Naive B cell (primary cell): ENCODE measurements at regions not wholly inside any gene's neighbourhood (a gene's known extent, or its start where the extent isn't known, plus 50 kb on each side); places are given as distances from the start of the nearest gene placed in this dataset.
"Not testable (repeated sequence)": the region's sequence is repeated elsewhere in the genome, so short reads cannot be mapped to it uniquely, and the experiment has no call there.

Experiments used
- ATAC-seq, 2 donors: fragments of 150-1000 bp; cut with Tn5 transposase; 2 replicates each; pipeline ENCODE4 v1.10.0; 2021; ENCODE audit warnings: low read depth in 2 of 2, mild to moderate bottlenecking in 2 of 2, moderate library complexity in 2 of 2
- DNase-seq: peaks from one replicate; pipeline ENCODE4 v3.0.0; 2022
- H3K27ac Mint-ChIP-seq, 6 donors: one replicate each; pipeline ENCODE4 v1.8.0; 2020 to 2022; ENCODE audit warnings: mild to moderate bottlenecking in 6 of 6, mixed read lengths in 6 of 6, moderate library complexity in 5 of 6, inconsistent platforms in 2 of 6
- H3K27me3 Mint-ChIP-seq, 3 donors: one replicate each; pipeline ENCODE4 v1.8.0; 2021 to 2022; ENCODE audit warnings: mixed read lengths in 3 of 3, mild to moderate bottlenecking in 1 of 3
- H3K36me3 Mint-ChIP-seq, 2 donors: one replicate each; pipeline ENCODE4 v1.8.0; 2020 to 2022; ENCODE audit warnings: mixed read lengths in 2 of 2, inconsistent platforms in 1 of 2, mild to moderate bottlenecking in 1 of 2
- H3K4me1 Mint-ChIP-seq, 3 donors: one replicate each; pipeline ENCODE4 v1.8.0; 2020 to 2022; ENCODE audit warnings: mixed read lengths in 3 of 3, inconsistent platforms in 1 of 3, mild to moderate bottlenecking in 1 of 3, moderate library complexity in 1 of 3
- H3K4me3 Mint-ChIP-seq, 8 donors: one replicate each; pipeline ENCODE4 v1.8.0; 2020 to 2022; ENCODE audit warnings: mild to moderate bottlenecking in 8 of 8, mixed read lengths in 8 of 8, moderate library complexity in 8 of 8, inconsistent platforms in 2 of 8
- H3K9me3 Mint-ChIP-seq, 7 donors: one replicate each; pipeline ENCODE4 v1.8.0; 2020 to 2022; ENCODE audit warnings: mixed read lengths in 7 of 7, mild to moderate bottlenecking in 5 of 7, inconsistent platforms in 2 of 7, moderate library complexity in 1 of 7

DNA sequence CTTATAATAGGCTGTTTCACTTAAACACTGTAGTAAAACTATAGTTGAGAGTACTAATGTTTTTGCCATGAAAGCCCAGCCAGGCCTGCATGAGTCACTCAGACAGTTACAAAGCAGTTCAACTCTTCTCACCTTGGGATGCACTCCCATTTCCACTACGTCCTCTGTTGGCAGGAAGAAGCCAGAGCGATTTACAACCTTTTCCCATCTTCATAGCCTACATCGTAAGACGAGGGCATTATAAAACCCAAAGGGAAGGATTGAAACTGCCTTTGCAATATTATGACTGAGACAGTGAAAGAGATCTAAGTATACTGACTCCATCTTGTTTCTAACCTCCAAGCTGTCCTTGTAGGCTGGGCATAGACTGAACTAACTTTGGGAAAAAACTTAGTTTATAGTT lies 71.8 kb upstream of the CSF1 start:
- ATAC-seq: no peak
- H3K27ac Mint-ChIP-seq: no peak overlapping the region
- no peak for DNase-seq
- H3K9me3 Mint-ChIP-seq: peaks cover 3 to 34% (median 14%) of the 10 kb centered on the region in 7 donors
- H3K36me3 Mint-ChIP-seq: peaks cover 5 to 12% of the 10 kb centered on the region in 2 donors
- no peak overlapping the region for H3K4me3 Mint-ChIP-seq
- H3K27me3 Mint-ChIP-seq: peaks cover 19 to 22% (median 20%) of the 10 kb centered on the region in 3 donors
- no peaks in the 10 kb centered on the region for H3K4me1 Mint-ChIP-seq

DNA sequence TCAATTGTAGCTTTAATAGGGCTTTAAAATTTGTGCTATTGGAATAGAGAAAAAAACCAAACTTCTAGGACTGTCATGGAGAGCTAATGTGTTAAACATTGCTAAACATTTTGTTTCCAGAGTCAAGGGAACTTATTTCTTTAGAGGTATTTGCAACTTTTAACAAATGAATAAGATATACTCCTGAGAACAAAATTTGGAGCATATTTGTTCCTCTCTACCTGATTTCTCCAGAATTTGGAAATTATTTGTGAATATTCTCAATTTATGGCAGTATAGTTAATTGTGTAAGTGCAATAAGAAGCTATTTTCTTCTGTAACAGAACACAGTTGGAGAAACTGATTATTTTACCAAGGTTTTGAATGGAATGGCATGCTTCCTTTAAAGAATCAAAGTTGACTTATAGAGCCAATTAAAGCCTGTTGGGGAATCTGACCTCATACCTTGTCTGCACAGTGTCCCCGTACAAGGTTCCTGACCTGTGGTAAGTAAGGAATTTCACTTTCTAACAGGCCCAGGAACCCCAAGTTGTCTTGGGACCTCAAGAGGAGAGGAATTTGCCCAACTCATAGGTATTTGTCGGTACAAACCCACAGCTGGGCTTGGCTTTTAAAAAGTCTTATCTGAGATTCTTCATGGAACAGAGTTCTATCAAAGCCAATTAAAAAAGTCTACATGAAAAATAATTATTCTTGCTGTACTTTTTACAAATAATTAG lies 72.6 kb upstream of the CSF1 start:
- peaks cover 5 to 12% of the 10 kb centered on the region in 2 donors for H3K36me3 Mint-ChIP-seq
- no peak overlapping the region for H3K4me3 Mint-ChIP-seq
- no peak overlapping the region for H3K27ac Mint-ChIP-seq
- no peaks in the 10 kb centered on the region for H3K4me1 Mint-ChIP-seq
- DNase-seq: no peak
- H3K9me3 Mint-ChIP-seq: peaks cover 3 to 34% (median 14%) of the 10 kb centered on the region in 7 donors
- H3K27me3 Mint-ChIP-seq: peaks cover 19 to 26% (median 22%) of the 10 kb centered on the region in 3 donors
- ATAC-seq: no peak

DNA sequence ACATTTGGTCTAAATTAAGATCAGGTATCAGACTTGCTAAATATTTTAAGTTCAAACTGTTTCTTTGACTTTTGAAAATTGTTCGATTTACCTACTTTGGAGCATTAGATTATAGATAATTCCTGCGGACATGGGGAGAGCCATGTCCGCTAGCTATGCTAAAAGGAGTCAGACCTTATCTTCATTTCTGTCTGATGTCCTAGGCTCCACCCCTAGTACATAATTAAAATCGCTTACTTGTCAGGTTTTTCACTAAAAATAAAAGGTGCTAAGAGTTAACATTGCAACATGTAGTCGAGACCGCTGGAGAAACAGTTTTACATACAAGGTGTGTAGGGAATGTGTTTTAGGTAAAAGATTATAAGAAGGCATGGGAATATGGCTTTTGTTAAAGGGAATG lies 71.9 kb upstream of the EPS8L3 start:
- H3K4me3 Mint-ChIP-seq, ATAC-seq, H3K27ac Mint-ChIP-seq, DNase-seq, H3K4me1 Mint-ChIP-seq: not testable (repeated sequence)
- peaks cover 7 to 49% (median 28%) of the 10 kb centered on the region in 7 donors for H3K9me3 Mint-ChIP-seq
- peaks cover 3 to 26% of the 10 kb centered on the region in 2 donors for H3K36me3 Mint-ChIP-seq
- H3K27me3 Mint-ChIP-seq: peaks cover 19 to 25% (median 21%) of the 10 kb centered on the region in 3 donors

DNA sequence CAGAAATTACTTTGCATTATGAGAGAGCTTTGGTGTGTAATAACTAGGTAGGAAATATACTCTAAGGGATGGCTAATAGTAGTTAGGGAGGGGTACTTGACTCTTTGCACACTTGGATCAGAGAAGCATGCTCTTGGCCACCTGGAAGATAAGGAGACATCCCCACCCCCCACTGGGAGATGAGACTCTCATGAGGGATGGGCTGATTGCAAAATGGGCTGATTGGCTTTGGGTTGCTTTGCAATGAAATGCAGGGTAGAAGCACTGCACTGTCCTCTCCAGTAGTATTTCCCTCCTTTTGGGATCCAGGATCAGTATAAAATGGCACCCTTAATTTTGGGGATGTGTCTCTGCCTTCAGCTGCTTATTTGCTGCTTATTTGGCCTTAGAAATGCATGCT lies 71.2 kb upstream of the EPS8L3 start:
- peaks cover 0 to 26% of the 10 kb centered on the region in 2 donors for H3K36me3 Mint-ChIP-seq

DNA sequence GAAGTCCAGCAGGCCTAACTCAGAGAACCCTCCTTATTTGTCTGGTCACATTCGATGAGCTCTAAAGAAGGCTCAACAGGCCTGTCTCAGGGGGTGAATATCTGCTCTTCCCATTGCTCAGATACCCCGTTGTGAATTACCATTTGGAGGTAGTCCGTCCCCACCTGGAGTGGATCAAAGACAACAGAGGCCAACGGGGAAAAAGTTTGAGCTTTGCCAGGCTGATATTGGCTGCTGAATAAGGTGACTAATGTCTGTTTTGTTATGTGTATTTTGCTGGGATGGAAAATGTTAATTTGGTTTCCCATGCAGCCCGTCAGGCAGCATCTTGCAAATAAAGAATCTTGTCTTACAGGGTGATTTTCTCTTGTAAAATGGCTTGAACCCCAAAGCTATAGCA lies 69.2 kb upstream of the EPS8L3 start:
- H3K4me3 Mint-ChIP-seq: no peak overlapping the region
- H3K9me3 Mint-ChIP-seq: peaks cover 7 to 41% (median 26%) of the 10 kb centered on the region in 7 donors
- H3K27ac Mint-ChIP-seq: no peak overlapping the region
- DNase-seq (no peak), ATAC-seq (no peak)
- no peaks in the 10 kb centered on the region for H3K4me1 Mint-ChIP-seq
- peaks cover 0 to 26% of the 10 kb centered on the region in 2 donors for H3K36me3 Mint-ChIP-seq
- H3K27me3 Mint-ChIP-seq: peaks cover 8 to 18% (median 16%) of the 10 kb centered on the region in 3 donors

More for the DNA sequence above, 71.2 kb upstream of the EPS8L3 start:
- DNase-seq (no peak), ATAC-seq (no peak)
- Mint-ChIP-seq H3K27ac (no peak overlapping the region), H3K27me3 (peaks cover 18 to 21% (median 18%) of the 10 kb centered on the region in 3 donors), H3K9me3 (peaks cover 7 to 49% (median 26%) of the 10 kb centered on the region in 7 donors), H3K4me1 (no peaks in the 10 kb centered on the region), H3K4me3 (no peak overlapping the region)

DNA sequence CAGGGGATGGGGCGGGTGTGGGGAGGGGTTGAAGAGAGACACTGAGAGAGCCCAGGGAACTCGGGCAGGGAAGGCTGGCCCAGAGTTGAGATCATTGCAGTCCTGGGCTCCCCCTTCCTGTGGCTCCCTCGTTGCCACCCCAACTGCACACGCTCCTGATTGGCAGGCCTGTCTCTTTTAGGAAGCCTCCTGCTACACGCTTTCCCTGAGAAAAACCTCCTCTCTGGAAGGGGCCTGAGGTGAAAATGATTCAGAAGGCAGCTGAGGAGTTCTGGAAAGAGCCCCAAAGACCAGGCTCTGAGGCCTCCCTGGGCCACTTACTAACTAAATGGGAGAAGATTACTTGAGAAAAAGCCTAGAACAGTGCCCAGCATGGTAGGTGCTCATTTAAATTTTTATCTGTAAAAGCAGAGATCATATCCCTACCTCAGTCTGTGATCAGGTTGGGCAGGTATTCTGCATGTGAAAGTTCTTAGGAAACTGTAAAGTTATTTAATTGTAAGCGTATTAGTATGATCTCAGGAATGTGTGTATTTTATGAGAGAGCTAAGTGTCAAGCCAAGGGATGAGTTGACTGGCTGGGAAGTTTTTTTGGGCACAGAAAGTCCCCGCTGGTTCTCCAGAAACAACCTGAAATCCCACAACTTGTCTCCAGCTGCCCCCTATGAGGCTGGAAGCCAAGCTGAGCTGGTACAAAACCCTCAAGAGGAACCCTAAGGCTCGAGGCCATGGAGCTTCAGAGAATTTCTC lies 65.2 kb upstream of the EPS8L3 start:
- peaks cover 0 to 14% of the 10 kb centered on the region in 2 donors for H3K36me3 Mint-ChIP-seq
- ATAC-seq (no peak), DNase-seq (no peak)
- peaks cover 0 to 10% (median 4%) of the 10 kb centered on the region in 3 donors for H3K27me3 Mint-ChIP-seq
- peaks cover 4 to 8% (median 6%) of the 10 kb centered on the region in 3 donors for H3K4me1 Mint-ChIP-seq
- H3K27ac Mint-ChIP-seq: no peak overlapping the region
- peaks cover 4 to 21% (median 13%) of the 10 kb centered on the region in 7 donors for H3K9me3 Mint-ChIP-seq
- no peak overlapping the region for H3K4me3 Mint-ChIP-seq

DNA sequence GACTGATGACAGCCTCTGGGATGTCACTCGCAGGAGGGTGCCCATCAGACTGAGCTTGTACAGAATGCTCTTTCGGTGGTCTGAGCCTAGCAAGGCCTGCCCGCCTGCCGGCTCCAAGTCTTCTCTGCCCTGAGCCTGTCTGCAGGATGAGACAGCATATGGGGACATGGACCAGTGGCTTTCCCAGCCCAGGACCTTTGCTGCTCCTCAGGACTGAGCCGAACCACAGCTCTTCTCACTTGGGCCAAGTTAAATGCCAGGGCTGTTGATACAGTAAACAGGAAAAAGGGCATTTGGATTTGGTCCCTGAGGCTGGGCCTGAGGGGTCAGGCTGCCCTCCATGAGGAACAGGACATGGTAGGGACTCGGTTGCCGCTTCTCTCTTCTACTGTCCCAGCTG lies 64.3 kb upstream of the EPS8L3 start:
- peaks cover 0 to 14% of the 10 kb centered on the region in 2 donors for H3K36me3 Mint-ChIP-seq
- H3K4me1 Mint-ChIP-seq: peaks cover 4 to 8% (median 6%) of the 10 kb centered on the region in 3 donors
- H3K27me3 Mint-ChIP-seq: peaks cover 0 to 4% (median 4%) of the 10 kb centered on the region in 3 donors
- H3K27ac Mint-ChIP-seq: peak overlapping the region in 1 of 6 donors; percentile 64
- no peak overlapping the region for H3K4me3 Mint-ChIP-seq
- no peak for ATAC-seq
- no peak for DNase-seq
- peaks cover 4 to 16% (median 13%) of the 10 kb centered on the region in 7 donors for H3K9me3 Mint-ChIP-seq

DNA sequence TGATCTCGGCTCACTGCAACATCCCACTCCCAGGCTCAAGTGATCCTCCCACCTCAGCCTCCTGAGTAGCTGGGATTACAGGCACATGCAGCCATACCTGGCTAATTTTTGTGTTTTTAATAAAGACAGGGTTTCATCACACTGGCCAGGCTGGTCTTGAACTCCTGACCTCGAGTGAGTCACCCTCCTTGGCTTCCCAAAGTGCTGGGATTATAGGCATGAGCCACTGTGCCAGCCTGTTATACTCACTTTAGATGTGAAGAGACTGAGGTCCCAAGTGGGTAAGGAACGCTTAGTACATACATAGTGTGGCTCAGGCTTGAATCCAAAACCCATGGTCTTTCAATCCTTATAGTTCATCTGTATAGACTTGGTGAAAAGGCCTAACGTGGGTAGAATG lies 63.7 kb upstream of the EPS8L3 start:
- DNase-seq (no peak), ATAC-seq (no peak)
- Mint-ChIP-seq H3K27ac (no peak overlapping the region), H3K4me3 (no peak overlapping the region), H3K27me3 (peaks cover 0 to 4% (median 4%) of the 10 kb centered on the region in 3 donors), H3K9me3 (peaks cover 2 to 13% (median 10%) of the 10 kb centered on the region in 7 donors), H3K36me3 (peaks cover 0 to 8% of the 10 kb centered on the region in 2 donors), H3K4me1 (peaks cover 4 to 8% (median 6%) of the 10 kb centered on the region in 3 donors)

DNA sequence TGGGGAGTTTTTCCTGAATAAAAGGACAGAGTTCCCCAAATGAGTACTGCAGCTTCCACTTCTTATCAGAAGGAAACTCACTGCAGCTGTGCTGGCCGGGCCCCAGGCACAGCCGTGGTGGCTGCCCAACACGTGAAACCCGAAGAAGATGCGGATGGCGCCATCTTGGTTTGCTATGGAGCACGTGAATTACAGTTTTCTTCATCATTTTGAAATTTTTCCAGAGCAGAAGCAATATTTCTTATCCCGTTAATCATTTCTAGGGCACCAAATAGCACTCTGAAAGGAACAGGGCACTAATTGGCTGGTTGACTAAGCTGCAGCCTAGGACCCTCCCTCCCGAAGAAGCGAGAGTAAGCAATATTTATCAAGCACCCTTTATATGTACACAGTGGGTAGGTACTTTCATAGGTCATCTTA lies 63.2 kb upstream of the EPS8L3 start:
- Mint-ChIP-seq H3K4me1 (peaks cover 4 to 8% (median 6%) of the 10 kb centered on the region in 3 donors), H3K4me3 (no peak overlapping the region), H3K9me3 (peaks cover under 1 to 9% (median 5%) of the 10 kb centered on the region in 7 donors), H3K27ac (no peak overlapping the region), H3K36me3 (peaks cover 0 to 3% of the 10 kb centered on the region in 2 donors), H3K27me3 (peaks cover 0 to 4% (median 0%) of the 10 kb centered on the region in 3 donors)
- ATAC-seq: no peak
- no peak for DNase-seq

DNA sequence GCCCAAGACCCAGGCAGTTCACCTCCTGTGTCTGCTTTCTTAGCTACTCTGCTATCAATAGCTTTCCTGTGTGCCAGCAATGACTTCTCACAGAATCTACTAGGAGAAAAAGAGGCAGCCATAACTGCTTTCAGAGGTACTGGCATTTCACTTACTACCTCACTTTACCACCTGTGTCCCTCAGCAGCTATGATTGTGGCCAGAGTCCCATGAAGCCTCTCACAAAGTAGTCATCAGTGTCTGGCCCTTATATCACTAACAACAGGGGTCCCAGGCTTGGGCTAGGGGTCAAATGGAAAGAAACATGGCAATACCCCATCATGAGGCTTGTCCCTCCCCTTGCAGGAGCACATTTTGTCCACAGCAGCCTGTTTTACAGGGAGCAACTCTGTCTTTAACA lies 62.7 kb upstream of the EPS8L3 start:
- Mint-ChIP-seq H3K36me3 (no peaks in the 10 kb centered on the region), H3K27ac (peak overlapping the region in 1 of 6 donors; percentile 19), H3K9me3 (peaks cover 0 to 5% (median 3%) of the 10 kb centered on the region in 7 donors), H3K4me1 (peaks cover 4 to 8% (median 6%) of the 10 kb centered on the region in 3 donors), H3K27me3 (peaks cover 0 to 4% (median 0%) of the 10 kb centered on the region in 3 donors), H3K4me3 (no peak overlapping the region)
- ATAC-seq (no peak), DNase-seq (no peak)

DNA sequence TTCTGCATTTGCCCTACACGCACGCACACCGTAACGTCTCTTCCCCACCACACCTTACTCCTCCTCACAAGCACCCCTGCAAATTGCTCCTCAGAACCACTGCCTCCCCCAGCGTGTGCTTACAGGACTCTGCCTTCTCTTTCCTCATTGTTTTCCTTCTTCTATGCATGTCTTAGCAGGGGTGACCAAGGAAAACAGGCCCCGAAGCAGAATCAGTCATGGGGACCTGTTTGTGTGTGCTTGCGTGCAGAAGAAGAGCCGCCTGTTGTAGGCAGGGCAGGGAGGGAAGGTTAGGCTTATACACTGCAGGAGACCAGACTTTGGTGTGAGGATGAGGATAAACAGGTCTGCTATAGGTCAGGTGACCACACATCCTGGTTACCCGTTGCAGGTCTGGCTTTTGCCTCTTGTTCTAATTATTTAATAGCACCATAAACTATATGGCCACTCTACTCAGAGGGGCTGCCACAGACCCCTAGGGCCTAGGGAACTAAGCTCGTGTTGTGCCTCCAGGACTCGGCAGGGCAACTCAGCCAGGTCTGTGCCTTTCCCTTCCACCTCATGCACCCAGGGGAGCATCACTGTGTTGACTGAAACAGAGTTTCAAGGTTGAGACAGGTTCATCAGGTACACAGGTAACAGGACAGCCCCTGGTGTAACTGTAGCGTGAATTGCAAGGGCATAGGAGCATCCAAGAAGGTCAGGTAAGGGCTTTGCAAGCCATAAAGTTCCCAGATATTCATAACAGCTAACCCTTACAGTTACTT lies 60.8 kb upstream of the EPS8L3 start:
- H3K27me3 Mint-ChIP-seq: peaks cover 0 to 4% (median 0%) of the 10 kb centered on the region in 3 donors
- no peak for DNase-seq
- peak overlapping the region in 2 of 6 donors; percentile 46 to 62 for H3K27ac Mint-ChIP-seq

DNA sequence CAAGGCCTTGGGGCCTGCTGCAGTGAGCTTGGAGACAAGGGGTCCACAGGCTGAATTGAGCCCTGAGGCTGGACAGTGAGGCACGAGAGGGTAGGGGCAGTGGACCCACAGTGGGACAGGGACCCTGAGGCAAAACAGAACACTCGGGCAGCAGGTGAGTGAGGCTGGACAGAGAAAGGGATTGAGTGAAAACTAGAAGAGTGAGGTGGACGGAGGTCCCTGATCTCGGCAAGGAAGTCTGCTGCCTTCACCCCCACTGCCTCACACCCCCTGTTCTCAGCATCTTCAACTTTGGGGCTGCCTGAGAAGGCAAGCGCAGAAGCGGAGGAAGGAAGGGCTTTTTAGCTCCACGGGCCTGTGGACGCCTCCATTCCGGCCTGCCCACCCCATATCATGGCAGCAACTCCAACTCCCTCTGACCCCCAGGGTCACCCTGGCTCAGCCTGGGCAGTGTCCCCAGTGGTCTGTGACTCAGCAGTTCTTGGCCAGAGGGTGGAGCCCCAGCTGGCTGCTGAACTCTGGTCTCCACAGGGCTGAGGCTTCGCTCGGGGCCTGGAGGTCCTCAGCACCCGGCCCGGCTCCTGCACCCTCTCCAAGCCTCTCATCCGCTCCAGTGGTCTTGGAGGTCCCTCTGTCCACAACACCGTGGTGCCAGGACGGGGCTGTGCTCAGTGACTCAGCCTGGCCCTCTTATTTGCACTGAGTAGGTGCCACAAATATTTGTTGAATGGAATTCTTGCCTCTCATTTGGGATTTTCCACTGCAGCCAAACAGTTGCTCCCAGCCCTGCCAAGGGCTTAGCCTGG lies 60.0 kb upstream of the EPS8L3 start:
- H3K27ac Mint-ChIP-seq: peak overlapping the region in 1 of 6 donors; percentile 10

More for the DNA sequence above, 60.8 kb upstream of the EPS8L3 start:
- Mint-ChIP-seq H3K9me3 (no peaks in the 10 kb centered on the region), H3K4me3 (no peak overlapping the region), H3K4me1 (peaks cover 4 to 8% (median 6%) of the 10 kb centered on the region in 3 donors), H3K36me3 (no peaks in the 10 kb centered on the region)
- no peak for ATAC-seq

More for the DNA sequence above, 60.0 kb upstream of the EPS8L3 start:
- Mint-ChIP-seq H3K27me3 (peaks cover 0 to 4% (median 0%) of the 10 kb centered on the region in 3 donors), H3K9me3 (no peaks in the 10 kb centered on the region), H3K36me3 (no peaks in the 10 kb centered on the region), H3K4me3 (no peak overlapping the region), H3K4me1 (peaks cover 6 to 13% (median 8%) of the 10 kb centered on the region in 3 donors)
- DNase-seq: no peak
- ATAC-seq: no peak
